NCI-H748 (cell line): ENCODE measurements at regions not wholly inside any gene's neighbourhood (a gene's known extent, or its start where the extent isn't known, plus 50 kb on each side); places are given as distances from the start of the nearest gene placed in this dataset.
"Not testable (repeated sequence)": the region's sequence is repeated elsewhere in the genome, so short reads cannot be mapped to it uniquely, and the experiment has no call there.

Experiments used
- DNase-seq: peaks from one replicate; lab custom pipeline; 2025; ENCODE audit not compliant: unreplicated experiment; lab: John Stamatoyannopoulos, UW

DNA sequence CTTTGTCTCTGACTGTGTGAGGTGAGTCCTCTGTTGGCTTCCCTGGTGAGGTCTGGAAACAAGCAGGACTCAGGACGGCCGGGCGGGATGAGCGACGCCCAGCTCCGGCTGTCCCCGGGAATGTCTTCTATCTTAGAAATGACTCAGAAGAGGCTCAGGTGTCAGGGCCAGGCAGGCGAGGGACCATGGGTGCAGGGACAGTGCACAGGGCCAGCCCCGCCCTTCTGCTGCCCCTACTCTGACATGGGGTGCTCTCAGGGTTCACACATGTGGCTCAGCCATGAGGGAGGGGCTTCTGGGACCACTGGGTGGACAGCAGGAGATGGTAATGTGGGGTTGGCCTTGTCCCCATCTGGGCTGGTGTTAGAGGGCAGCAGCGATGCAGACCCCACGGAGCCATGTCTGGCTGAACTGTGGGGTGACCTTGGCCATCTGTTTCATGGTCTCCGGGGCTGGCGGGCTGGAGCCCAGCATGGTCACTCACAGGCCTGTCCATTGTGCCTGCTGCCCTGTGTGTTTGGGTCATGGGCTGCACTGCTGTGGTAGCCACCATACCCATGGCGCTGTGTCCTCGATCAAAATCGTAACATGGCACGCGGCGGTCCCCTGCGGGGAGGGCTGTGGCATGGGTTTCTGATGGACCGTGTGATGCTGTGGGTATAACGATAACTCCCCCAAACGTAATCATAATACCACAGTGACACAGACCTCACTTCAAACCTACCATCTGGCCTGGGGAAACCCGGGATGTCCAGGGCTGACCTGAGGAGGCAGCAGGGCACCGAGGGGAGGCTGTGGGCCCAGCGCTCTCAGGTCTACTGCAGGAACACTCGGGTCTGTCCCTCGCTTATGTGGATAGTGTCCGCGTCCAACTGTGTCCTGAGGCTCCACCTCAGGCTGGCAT lies 368.8 kb downstream of the TMEM121 start:
- DNase-seq = no peak

DNA sequence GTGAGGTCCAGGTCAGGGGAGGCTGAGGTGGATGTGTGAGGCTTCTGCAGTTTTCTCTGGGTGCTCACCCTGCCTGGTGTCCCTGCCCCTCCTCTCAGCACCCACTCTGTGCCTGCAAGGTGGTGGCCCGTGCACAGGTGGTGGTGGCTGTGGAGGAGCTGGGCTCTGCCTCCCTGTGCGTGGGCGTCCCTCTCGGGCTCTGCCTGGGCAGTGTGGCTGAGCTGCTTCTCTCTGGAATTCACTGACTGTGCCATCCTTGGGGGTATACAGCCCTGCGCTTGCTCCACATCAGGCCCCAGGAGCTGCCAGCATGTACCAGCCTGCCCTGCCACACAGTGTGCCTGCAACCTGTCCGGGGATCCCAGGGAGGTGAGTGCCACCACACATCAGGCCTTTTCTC lies 369.8 kb downstream of the TMEM121 start:
- not testable (repeated sequence) for DNase-seq

DNA sequence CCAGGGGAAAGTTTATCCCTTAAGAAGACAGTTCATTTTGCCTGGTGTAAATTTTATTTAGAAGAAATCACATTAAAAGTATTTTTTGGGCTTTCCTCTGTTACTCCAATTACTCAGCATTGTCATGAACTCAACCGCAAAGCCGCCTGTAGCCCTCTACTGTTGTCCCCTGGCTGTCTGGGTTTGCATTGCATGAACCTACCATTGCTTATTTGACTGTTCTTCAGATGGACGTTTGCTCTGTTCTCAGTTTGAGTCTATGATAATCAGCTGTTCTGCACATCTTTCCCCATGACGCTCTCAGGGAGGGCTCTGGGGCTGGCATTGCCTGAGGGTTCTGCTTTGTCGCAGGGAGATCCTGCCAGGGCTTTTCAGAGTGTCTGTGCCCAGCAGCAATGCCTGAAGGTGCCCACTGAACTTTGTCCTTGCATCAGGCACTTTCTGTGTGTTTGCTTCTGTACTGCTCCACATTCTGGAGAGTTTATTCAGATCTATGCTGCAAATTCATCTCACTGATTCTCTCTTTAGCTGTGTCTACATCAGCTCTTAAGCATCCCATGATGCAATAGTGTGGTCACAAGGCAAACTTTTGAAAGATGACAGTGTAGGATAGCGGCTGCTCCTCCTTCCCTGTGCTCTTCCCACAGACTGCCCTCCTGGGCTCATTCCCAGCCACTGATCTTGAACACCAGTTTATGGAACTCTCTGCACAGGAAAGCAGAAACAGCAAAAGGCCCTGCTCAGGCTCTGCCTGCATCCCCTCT lies 370.8 kb downstream of the TMEM121 start:
- not testable (repeated sequence) for DNase-seq

DNA sequence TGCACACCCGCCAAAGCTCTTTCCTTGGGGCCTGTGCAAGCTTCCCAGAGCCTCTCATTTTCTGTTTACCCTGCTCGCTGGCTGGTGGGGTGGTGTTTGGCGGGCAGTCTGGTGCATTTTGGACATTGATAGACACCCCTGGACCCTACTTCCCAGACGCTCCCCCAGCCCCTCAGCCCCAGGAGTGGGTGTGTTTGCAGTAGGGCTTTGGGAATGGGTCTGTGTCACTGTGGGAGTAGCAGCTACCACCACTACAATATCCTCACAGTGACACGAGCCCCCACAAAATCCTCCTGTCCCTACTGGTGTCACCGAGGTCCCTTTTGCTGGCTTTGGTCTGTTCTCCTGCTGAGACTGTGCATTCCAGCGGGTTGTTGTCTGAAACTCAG lies 371.3 kb downstream of the TMEM121 start:
- DNase-seq = no peak

DNA sequence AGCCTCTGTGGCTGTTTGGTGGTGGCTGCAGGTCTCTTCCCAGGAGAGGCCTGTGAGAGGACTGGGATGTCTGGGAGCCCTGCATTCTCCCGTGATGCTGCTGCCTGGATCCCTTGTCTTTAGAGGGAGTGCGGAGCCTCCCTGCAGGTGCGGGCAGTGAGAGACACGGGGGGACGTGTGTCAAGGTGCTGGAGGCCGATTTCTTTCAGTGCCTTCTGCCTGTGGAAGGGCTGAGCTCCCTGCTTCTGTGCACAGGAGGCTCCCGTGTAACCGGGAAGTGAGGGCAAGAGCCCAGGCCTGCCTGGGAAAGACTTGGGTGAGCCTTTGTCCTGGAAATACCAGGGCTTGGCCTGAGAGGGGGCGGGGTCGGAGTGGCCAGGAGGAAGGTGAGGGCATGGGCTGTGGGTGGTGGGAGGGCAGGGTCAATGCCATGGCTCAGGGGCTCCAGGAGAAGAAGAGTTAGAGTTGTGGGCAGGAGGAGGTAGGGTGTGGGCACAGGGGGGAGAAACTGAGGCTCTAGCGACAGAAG lies 372.2 kb downstream of the TMEM121 start:
- DNase-seq = no peak

DNA sequence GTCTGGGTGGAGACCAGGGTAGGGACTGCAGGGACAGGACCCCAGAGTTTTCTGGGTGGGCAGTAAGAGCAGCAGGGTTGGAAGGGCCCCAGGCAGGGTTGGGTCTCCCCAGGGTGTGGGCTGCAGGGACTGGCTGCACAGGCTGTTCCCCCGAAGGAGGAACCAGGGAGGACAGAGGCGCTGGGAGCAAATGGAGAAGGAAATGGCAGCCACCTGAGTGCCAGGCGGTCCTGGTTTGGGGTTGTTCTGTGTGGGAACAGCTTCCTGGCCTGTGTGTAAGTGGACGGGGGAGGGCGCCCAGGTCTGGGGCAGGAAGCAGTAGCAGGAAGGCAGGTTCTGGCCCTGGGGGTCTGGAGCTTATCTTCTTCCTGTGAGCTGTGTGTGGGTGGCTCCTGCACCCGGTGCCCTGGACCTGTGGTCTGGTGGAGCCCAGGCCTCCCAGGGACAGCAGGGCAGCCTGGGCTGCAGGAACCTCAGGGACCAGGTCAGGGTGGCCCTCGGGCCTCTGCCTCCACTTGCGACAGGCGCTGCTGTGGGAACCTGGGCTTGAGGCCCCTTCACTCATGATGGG lies 372.8 kb downstream of the TMEM121 start:
- DNase-seq = no peak

DNA sequence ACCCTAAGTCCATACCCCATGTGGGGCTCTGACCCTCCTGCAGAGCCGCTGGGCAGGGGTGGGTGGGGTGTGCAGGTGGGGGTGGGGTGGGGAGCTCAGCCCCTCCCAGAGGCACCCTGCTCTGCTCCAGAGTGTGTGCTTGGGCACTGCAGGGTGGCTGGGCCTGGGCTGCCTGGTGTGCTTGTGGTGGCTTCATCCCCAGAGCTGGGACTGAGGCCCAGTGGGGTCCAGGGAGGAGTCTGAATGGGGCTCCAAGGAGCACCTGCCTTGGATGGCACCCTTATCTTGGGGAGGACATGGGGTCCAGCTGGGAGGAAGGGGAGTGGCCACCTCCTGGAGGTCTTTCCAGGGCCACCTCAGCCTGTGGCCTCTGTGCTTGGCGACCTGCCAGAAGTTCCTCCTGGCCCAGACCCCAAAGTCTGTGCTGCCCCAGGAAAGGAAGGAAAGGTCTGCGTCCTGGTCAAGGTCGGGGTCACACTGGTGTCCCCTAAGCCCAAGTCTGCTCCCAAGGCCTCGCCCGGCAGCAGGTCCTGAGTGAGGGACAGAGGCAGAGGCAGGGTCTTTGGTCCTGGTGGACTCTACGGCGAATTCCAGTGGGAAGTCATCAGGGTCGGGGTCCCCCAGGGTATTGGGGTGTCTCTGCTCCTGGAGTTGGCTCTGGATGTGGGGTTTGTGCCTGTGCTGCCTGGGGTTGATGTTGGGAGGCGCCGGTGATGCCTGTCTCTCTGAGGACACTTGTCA lies 373.4 kb downstream of the TMEM121 start:
- DNase-seq = no peak

DNA sequence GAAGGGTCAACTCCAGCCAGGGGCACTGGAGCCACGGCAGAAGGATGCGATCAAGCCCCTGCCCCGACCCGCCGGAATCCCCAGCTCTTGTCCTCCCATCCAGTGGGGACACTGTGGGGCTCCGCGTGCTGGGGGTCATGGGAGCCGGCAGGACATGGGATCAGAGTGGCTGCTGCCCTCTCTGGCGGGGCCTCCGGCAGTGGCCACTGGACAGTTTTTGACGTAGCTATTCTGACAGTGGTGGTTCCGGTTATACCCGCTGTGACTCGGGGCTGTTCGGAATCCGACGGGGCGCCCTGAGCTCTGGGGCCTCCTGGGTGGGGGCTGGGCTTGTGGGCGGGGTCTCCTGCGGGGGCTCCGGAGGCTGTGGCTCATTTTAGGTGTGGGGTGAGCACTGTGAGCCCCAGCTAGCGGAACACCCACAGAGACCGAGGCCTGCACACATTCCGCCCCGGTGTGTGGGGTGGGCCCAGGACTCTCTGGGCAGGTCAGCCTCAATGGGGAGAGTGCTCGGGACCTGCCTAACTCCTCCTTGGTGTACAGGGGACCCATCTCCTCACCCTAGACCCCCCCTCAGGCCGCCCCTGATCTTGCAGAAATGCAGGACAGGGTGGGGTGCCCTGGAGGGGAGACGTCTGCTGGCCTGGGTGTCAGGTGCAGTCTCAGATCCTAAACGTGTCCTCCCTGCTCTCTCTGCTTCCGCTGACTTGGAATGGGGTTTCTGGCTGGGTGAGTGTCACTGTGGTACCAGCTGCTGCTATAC lies 374.2 kb downstream of the TMEM121 start:
- DNase-seq = no peak

DNA sequence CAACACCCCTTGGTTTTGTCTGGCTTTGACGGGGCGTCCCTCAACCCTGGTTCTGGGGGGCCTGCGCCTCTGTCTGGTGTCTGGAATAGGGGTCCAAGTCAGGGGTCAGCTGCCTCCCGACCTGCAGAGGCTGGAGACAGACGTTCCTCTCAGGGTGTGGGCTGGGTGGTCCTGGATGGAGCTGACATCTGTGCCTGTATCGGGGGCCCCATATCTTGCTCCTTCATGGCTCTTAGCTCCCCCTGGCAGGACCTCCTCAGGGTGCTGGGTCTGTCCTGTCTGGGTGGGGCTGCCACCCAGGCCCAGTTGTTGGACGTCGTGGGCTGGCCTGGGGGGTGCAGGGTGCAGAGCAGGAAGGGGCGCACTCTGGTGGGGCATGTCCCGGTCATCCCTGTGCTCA lies 374.8 kb downstream of the TMEM121 start:
- DNase-seq = no peak

DNA sequence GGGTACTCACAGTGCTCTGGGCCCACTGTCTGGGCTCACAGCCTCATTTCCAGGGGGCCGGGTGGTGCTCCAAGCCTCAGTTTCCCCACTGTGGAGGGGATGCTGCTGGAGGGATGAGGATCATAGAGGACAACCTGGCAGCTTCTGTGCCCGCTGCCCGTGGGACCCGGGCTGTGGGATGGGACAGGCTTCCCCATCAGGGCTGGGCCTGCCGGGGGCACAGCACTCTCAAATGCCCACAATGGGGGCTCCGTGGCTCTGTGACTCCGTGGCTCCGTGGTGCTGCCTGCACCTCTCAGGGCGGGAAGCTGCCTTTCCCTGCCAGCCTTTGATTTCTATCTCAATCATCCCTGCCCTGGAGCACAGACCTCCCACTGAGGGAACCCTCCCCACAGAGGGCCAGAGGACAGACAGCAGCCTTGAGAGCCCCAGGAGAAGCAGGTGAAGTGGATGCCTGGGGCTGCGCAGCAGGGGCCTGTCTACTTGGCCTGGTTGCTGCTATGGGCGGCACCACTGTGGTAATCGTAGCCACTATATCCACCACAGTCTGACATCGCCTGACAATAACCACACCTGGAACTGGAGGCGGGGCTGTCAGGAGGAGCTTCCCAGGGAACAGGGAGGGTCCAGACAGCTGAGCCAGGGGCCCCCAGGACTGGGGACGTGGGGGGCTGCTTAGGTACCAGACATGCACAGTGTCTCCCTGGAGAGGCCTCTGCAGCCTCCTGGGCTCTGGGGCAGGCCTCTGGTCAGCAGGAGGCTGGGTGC lies 375.9 kb downstream of the TMEM121 start:
- no peak for DNase-seq

DNA sequence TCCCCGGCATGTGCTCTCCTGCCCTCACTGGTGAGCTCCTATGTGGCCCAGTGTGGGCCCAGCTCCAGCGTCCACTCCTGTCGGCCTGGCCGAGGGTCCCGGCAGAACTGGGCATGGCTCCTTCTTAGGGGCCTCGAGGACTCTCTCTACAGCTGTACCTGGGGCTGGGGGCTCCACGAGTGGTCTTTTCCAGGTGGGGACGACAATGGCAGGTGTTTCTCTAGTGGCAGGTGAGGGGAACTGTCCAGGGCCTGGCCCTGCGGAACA lies 376.4 kb downstream of the TMEM121 start:
- DNase-seq = not testable (repeated sequence)

DNA sequence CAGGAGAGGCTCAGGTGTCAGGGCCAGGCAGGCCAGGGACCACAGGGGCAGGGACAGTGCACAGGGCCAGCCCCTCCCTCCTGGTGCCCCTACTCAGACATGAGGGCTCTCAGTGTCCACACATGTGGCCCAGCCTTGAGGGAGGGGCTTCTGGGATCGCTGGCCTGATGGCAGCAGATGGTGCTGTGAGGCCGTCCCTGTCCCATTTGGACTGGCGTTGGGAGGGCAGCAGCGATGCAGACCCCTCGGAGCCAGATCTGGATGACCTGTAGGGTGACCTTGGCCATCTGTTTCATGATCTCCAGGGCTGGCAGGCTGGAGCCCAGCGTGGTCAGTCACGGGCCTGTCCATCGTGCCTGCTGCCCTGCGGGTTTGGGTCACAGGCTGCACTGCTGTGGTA lies 377.6 kb downstream of the TMEM121 start:
- no peak for DNase-seq

DNA sequence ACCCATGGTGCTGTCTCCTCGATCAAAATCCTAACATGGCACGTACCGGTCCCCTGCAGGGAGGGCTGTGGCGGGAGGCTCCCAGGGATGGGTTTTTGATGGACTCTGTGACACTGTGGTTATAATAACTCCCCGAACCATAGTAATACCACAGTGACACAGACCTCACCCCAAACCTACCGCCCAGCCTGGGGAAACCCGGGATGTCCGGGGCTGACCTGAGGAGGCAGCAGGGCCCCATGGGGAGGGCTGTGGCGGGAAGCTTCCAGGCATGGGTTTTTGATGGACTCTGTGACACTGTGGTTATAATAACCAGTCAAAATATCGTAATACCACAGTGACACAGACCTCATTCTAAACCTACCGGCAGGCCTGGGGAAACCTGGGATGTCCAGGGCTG lies 378.0 kb downstream of the TMEM121 start:
- DNase-seq = no peak

DNA sequence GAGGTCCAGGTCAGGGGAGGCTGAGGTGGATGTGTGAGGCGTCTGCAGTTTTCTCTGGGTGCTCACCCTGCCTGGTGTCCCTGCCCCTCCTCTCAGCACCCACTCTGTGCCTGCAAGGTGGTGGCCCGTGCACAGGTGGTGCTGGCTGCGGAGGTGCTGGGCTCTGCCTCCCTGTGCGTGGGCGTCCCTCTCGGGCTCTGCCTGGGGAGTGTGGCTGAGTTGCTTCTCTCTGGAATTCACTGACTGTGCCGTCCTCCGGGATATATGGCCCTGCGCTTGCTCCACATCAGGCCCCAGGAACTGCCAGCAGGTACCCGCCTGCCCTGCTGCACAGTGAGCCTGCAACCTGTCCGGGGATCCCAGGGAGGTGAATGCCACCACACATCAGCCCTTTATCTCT lies 379.1 kb downstream of the TMEM121 start:
- DNase-seq = no peak

DNA sequence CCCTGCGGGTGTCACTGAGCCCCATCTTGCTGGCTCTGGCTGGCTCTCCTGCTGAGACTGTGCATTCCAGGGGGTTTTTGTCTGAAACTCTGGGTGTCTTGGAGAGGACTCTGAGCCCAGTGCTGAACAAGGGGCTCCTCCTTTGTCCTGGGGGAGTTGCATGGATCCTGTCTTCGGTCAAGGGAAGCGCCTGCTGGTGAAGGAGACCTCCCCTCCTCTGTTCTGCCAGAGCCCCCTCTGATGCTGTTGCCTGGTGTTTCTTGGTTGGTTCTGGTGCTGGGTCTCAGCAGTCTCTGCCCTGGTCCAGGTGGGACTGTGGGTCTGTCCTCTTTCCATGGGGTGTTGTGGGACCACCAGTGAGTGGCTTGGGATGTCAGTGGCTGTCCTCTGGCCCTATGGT lies 380.9 kb downstream of the TMEM121 start:
- no peak for DNase-seq

DNA sequence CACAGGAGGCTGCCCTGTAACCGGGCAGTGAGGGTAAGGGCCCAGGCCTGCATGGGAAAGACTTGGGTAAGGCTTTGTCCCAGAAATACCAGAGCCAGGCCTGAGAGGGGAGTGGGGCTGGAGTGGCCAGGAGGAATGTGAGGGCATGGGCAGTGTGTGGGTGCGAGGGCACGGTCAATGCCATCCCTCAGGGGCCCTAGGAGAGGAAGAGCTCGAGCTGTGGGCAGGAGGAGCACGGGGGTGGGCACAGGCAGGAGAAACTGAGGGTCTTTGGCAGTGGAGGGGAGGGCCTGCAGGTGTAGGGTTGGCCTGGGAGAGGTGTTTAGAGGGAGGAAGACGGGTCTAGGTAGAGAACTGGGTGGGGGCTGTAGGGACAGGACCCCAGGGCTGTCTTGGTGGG lies 381.6 kb downstream of the TMEM121 start:
- DNase-seq = no peak

DNA sequence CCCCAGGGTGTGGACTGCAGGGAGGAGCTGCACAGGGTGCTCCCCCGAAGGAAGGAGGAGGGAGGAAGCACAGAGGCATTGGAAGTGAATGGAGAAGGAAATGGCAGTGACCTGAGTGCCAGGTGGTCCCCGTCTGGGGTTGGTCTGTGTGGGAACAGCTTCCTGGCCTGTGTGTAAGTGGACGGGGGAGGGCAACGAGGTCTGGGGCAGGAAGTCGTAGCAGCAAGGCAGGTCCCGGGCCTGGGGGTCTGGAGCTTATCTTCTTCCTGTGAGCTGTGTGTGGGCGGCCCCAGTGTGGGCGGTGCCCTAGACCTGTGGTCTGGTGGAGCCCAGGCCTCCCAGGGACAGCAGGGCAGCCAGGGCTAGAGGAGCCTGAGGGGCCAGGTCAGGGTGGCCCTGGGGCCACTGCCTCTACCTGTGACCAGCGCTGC lies 382.1 kb downstream of the TMEM121 start:
- DNase-seq = no peak

DNA sequence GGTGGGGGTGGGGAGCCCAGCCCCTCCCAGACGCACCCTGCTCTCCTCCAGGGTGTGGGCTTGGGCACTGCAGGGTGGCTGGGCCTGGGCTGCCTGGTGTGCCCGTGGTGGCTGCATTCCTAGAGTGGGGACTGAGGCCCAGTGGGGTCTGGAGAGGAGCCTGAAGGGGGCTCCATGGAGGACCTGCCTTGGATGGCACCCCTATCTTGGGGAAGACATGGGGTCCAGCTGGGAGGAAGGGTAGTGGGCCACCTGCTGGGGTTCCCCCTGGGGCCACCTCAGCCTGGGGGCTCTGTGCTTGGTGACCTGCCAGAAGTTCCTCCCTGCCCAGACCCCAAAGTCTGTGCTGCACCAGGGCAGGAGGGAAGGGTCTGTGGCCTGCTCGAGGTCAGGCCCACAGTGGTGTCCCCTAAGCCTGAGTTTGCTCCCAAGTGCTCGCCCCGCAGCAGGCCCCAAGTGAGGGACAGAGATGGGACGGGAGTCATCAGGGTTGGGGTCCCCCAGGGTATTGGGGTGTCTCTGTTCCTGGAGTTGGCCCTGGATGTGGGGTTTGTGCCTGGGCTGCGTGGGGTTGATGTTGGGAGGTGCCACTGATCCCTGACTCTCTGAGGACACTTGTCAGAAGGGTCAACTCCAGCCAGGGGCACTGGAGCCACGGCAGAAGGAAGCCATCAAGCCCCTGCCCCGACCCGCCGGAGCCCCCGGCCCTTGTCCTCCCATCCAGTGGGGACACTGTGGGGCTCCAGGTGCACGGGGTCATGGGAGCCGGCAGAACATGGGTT lies 382.9 kb downstream of the TMEM121 start:
- no peak for DNase-seq

DNA sequence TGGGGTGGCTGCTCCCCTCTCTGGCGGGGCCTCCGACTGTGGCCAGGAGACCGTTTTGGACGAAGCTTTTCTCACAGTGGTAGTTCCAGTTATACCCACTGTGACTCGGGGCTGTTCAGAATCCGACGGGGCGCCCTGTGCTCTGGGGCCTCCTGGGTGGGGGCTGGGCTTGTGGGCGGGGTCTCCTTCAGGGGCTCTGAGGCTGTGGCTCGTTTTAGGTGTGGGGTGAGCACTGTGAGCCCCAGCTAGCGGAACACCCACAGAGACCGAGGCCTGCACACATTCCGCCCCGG lies 383.4 kb downstream of the TMEM121 start:
- DNase-seq = not testable (repeated sequence)
